ENCODE measurements at regions not wholly inside any gene's neighbourhood (a gene's known extent, or its start where the extent isn't known, plus 50 kb on each side); places are given as distances from the start of the nearest gene placed in this dataset.

DNA sequence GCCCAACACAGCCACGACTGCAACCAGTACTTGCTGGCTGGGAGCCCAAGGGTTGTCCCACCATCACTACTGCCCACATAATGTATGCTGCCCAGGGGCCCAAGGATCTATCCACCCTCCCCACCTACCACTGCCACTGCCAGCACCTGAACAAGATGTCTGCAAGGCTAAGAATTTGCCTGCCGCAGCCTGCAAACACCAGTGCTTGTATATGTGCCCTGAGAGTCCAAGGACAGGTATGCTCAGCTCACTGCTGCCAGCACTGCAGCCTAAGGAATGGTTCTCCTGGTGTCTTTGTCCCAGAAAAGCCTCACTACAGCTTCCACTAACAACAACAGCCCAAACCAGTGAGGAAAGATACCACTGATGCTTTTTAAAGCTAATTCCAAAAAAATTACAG, 1174.0 kb downstream of the SORCS1 start:
- ChIA-PET CTCF (no interaction called here), POLR2A (no interaction called here)
- DNase-seq (ENCODE audit: low read depth, low spot score) (no peak), ATAC-seq (no peak)
- H3K27ac ChIP-seq (ENCODE audit: low read length), result no peak overlapping the region
- intact Hi-C loops (cut with micrococcal nuclease; ENCODE audit: unreplicated experiment), result no loop called here
- in situ Hi-C loops (cut with HindIII; ENCODE audit: low pct_unique_long_range_greater_than_20kb, low sequenced_read_pairs), result no loop called here
- no peaks in the 10 kb centered on the region for H3K36me3 ChIP-seq (ENCODE audit: control insufficient read depth, insufficient read depth, low read length)
- no peak overlapping the region for H3K4me3 ChIP-seq (ENCODE audit: low read depth in 2 of 2, low read length in 2 of 2)
- BruUV-seq (replicated peaks), result no TSS peak
- no peak for TF ChIP-seq POLR2AphosphoS5 (IDR thresholded peaks at IDR 0.05; ENCODE audit: low read depth, low read length)
- no peaks in the 10 kb centered on the region for H3K4me1 ChIP-seq (ENCODE audit: control insufficient read depth, insufficient read depth, low read length)
- no peaks in the 10 kb centered on the region for H3K9me3 ChIP-seq (ENCODE audit: control insufficient read depth, insufficient read depth, low read depth, low read length)
- H3K27me3 ChIP-seq (ENCODE audit: control insufficient read depth, insufficient read depth, low read length), result no peaks in the 10 kb centered on the region

DNA sequence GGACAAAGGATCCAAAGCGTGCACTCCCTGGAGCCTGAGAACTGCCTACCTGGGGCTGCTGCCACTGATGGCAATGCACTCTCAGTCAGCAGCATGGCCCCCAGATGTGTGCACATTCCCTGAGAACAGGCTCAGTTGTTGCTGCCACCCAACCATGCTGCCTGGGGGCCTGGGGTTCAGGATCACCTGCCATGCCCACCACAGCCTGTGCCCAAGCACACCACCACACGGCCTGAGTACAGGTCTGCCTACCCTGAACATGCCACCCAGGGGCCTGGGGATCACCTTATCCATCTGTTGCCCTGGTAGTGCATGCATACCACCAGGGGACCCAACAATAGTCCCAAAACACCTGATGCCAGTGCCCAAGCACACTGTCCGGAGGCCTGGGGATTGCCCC, 1174.5 kb downstream of the SORCS1 start:
- intact Hi-C loops (cut with micrococcal nuclease; ENCODE audit: unreplicated experiment) (no loop called here), in situ Hi-C loops (cut with HindIII; ENCODE audit: low pct_unique_long_range_greater_than_20kb, low sequenced_read_pairs) (no loop called here)
- no peaks in the 10 kb centered on the region for H3K9me3 ChIP-seq (ENCODE audit: control insufficient read depth, insufficient read depth, low read depth, low read length)

DNA sequence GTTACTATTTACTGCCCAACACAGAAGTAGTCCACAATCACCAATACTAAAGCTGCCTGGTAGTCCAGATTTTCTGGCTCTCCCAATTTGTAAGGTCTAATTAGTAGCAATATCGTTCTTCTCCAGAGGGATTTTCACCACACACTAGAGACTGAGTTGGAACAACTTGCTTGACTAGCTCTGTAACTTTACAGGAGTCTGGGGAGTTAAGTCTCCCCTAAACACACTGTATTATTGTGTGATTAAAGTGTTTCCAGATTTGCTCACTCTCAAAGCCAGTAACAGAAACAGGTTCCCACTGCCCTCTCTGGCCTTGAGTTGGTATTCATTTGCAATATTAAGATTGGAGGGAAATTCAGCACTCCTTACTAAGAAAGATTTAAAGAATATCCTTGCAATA, 1175.7 kb downstream of the SORCS1 start:
- Histone ChIP-seq H3K27me3 (ENCODE audit: control insufficient read depth, insufficient read depth, low read length) (no peaks in the 10 kb centered on the region), H3K9me3 (ENCODE audit: control insufficient read depth, insufficient read depth, low read depth, low read length) (no peaks in the 10 kb centered on the region), H3K4me3 (ENCODE audit: low read depth in 2 of 2, low read length in 2 of 2) (no peak overlapping the region), H3K27ac (ENCODE audit: low read length) (no peak overlapping the region), H3K4me1 (ENCODE audit: control insufficient read depth, insufficient read depth, low read length) (no peaks in the 10 kb centered on the region), H3K36me3 (ENCODE audit: control insufficient read depth, insufficient read depth, low read length) (no peaks in the 10 kb centered on the region)
- BruUV-seq (replicated peaks), result no TSS peak
- ATAC-seq (no peak), DNase-seq (ENCODE audit: low read depth, low spot score) (no peak)
- TF ChIP-seq POLR2AphosphoS5 (IDR thresholded peaks at IDR 0.05; ENCODE audit: low read depth, low read length), result no peak
- TF ChIP-seq TCF7L2 (IDR thresholded peaks at IDR 0.05; ENCODE audit: low read depth, low read length), result no peak
- TF ChIP-seq, protein P1, sequence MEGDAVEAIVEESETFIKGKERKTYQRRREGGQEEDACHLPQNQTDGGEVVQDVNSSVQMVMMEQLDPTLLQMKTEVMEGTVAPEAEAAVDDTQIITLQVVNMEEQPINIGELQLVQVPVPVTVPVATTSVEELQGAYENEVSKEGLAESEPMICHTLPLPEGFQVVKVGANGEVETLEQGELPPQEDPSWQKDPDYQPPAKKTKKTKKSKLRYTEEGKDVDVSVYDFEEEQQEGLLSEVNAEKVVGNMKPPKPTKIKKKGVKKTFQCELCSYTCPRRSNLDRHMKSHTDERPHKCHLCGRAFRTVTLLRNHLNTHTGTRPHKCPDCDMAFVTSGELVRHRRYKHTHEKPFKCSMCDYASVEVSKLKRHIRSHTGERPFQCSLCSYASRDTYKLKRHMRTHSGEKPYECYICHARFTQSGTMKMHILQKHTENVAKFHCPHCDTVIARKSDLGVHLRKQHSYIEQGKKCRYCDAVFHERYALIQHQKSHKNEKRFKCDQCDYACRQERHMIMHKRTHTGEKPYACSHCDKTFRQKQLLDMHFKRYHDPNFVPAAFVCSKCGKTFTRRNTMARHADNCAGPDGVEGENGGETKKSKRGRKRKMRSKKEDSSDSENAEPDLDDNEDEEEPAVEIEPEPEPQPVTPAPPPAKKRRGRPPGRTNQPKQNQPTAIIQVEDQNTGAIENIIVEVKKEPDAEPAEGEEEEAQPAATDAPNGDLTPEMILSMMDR (IDR thresholded peaks at IDR 0.05), result no peak
- TF ChIP-seq SIN3A (IDR thresholded peaks at IDR 0.05; ENCODE audit: borderline replicate concordance, insufficient read depth, low read depth, low read length), result no peak
- TF ChIP-seq, protein P2, sequence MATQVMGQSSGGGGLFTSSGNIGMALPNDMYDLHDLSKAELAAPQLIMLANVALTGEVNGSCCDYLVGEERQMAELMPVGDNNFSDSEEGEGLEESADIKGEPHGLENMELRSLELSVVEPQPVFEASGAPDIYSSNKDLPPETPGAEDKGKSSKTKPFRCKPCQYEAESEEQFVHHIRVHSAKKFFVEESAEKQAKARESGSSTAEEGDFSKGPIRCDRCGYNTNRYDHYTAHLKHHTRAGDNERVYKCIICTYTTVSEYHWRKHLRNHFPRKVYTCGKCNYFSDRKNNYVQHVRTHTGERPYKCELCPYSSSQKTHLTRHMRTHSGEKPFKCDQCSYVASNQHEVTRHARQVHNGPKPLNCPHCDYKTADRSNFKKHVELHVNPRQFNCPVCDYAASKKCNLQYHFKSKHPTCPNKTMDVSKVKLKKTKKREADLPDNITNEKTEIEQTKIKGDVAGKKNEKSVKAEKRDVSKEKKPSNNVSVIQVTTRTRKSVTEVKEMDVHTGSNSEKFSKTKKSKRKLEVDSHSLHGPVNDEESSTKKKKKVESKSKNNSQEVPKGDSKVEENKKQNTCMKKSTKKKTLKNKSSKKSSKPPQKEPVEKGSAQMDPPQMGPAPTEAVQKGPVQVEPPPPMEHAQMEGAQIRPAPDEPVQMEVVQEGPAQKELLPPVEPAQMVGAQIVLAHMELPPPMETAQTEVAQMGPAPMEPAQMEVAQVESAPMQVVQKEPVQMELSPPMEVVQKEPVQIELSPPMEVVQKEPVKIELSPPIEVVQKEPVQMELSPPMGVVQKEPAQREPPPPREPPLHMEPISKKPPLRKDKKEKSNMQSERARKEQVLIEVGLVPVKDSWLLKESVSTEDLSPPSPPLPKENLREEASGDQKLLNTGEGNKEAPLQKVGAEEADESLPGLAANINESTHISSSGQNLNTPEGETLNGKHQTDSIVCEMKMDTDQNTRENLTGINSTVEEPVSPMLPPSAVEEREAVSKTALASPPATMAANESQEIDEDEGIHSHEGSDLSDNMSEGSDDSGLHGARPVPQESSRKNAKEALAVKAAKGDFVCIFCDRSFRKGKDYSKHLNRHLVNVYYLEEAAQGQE (IDR thresholded peaks at IDR 0.05; ENCODE audit: insufficient read depth in 1 of 2, low read depth in 2 of 2, low read length in 1 of 2), result no peak
- in situ Hi-C loops (cut with HindIII; ENCODE audit: low pct_unique_long_range_greater_than_20kb, low sequenced_read_pairs), result no loop called here
- intact Hi-C loops (cut with micrococcal nuclease; ENCODE audit: unreplicated experiment), result no loop called here
- ChIA-PET POLR2A (no interaction called here), CTCF (no interaction called here)

More for the DNA sequence above, 1174.5 kb downstream of the SORCS1 start:
- TF ChIP-seq SIN3A (IDR thresholded peaks at IDR 0.05; ENCODE audit: borderline replicate concordance, insufficient read depth, low read depth, low read length) (no peak), POLR2AphosphoS5 (IDR thresholded peaks at IDR 0.05; ENCODE audit: low read depth, low read length) (no peak), TCF7L2 (IDR thresholded peaks at IDR 0.05; ENCODE audit: low read depth, low read length) (no peak)
- POLR2A ChIA-PET, result no interaction called here
- ATAC-seq, result no peak
- CTCF ChIA-PET, result no interaction called here
- H3K4me1 ChIP-seq (ENCODE audit: control insufficient read depth, insufficient read depth, low read length), result no peaks in the 10 kb centered on the region
- no peak overlapping the region for H3K27ac ChIP-seq (ENCODE audit: low read length)
- no peaks in the 10 kb centered on the region for H3K36me3 ChIP-seq (ENCODE audit: control insufficient read depth, insufficient read depth, low read length)
- no peak overlapping the region for H3K4me3 ChIP-seq (ENCODE audit: low read depth in 2 of 2, low read length in 2 of 2)
- H3K27me3 ChIP-seq (ENCODE audit: control insufficient read depth, insufficient read depth, low read length), result no peaks in the 10 kb centered on the region
- no peak for DNase-seq (ENCODE audit: low read depth, low spot score)
- BruUV-seq (replicated peaks), result no TSS peak

All from Panc1 (cell line).